Posterior vena cava (tissue), 2 donors: ENCODE measurements at regions not wholly inside any gene's neighbourhood (a gene's known extent, or its start where the extent isn't known, plus 50 kb on each side); places are given as distances from the start of the nearest gene placed in this dataset.

Experiments used
- DNase-seq: peaks from one replicate; pipeline ENCODE4 v3.0.0-alpha.2; 2020; ENCODE audit warnings: low spot score
- intact Hi-C, 2 donors: fragments of 100-400 bp; cut with DNase I; formaldehyde crosslinking; loops; one replicate each; pipeline versions ENCODE4 v1.14.1 to v1.14.2; 2022 to 2023
- donor health status: DM: yes; HTN: yes; CAD: no.
- donor health status: DM: yes; HTN: yes; CAD: no.

- intact Hi-C loops, result no loop called here
- no peak for DNase-seq
Observed at GRCh38 chr3:189038773-189039745, 132.7 kb upstream of the TPRG1 start.

- intact Hi-C loops, result no loop called here
- DNase-seq, result no peak
Observed at GRCh38 chr3:189040656-189041335, 131.0 kb upstream of the TPRG1 start.

- intact Hi-C loops, result no loop called here
- no peak for DNase-seq
Observed at GRCh38 chr3:189041482-189042090, 130.2 kb upstream of the TPRG1 start.

GRCh38 chr3:189042832-189043231 is 128.9 kb upstream of the TPRG1 start:
- intact Hi-C loops, result no loop called here
- no peak for DNase-seq

GRCh38 chr3:189049458-189050236 is 122.1 kb upstream of the TPRG1 start:
- no peak for DNase-seq
- intact Hi-C loops, result no loop called here

GRCh38 chr3:189053322-189053721 is 118.4 kb upstream of the TPRG1 start:
- no peak for DNase-seq
- intact Hi-C loops, result no loop called here

- intact Hi-C loops, result no loop called here
- no peak for DNase-seq
Observed at GRCh38 chr3:189056646-189057335, 115.0 kb upstream of the TPRG1 start.

- intact Hi-C loops, result no loop called here
Observed at GRCh38 chr3:189057369-189057768, 114.4 kb upstream of the TPRG1 start.

GRCh38 chr3:189058071-189058470 is 113.7 kb upstream of the TPRG1 start:
- intact Hi-C loops, result no loop called here

More at GRCh38 chr3:189057369-189057768, 114.4 kb upstream of the TPRG1 start:
- DNase-seq, result no peak

GRCh38 chr3:189070965-189071364 is 100.8 kb upstream of the TPRG1 start:
- intact Hi-C loops, result no loop called here
- DNase-seq, result no peak

More at GRCh38 chr3:189058071-189058470, 113.7 kb upstream of the TPRG1 start:
- DNase-seq, result no peak

- DNase-seq, result no peak
Observed at GRCh38 chr3:189071446-189071845, 100.3 kb upstream of the TPRG1 start.

GRCh38 chr3:189076449-189076848 is 95.3 kb upstream of the TPRG1 start:
- intact Hi-C loops, result no loop called here

More at GRCh38 chr3:189071446-189071845, 100.3 kb upstream of the TPRG1 start:
- intact Hi-C loops, result no loop called here

GRCh38 chr3:189080745-189081144 is 91.0 kb upstream of the TPRG1 start:
- DNase-seq, result no peak
- intact Hi-C loops, result no loop called here

More at GRCh38 chr3:189076449-189076848, 95.3 kb upstream of the TPRG1 start:
- DNase-seq, result no peak

GRCh38 chr3:189082666-189083427 is 88.9 kb upstream of the TPRG1 start:
- no peak for DNase-seq
- intact Hi-C loops, result no loop called here

- DNase-seq, result no peak
- intact Hi-C loops, result no loop called here
Observed at GRCh38 chr3:189084620-189085019, 87.2 kb upstream of the TPRG1 start.

GRCh38 chr3:189092547-189092946 is 79.2 kb upstream of the TPRG1 start:
- intact Hi-C loops, result no loop called here
- no peak for DNase-seq

- DNase-seq, result no peak
- intact Hi-C loops, result no loop called here
Observed at GRCh38 chr3:189094539-189094938, 77.2 kb upstream of the TPRG1 start.

- no peak for DNase-seq
- intact Hi-C loops, result no loop called here
Observed at GRCh38 chr3:189096092-189096491, 75.7 kb upstream of the TPRG1 start.
